Cardiac fibroblast (primary cell): ENCODE measurements at regions not wholly inside any gene's neighbourhood (a gene's known extent, or its start where the extent isn't known, plus 50 kb on each side); places are given as distances from the start of the nearest gene placed in this dataset.

Experiments
- DNase-seq, 2 donors: peaks; one replicate each; pipeline versions ENCODE4 v3.0.0 to v3.0.0-alpha.2; 2010; ENCODE audit warnings: low read depth in 2 of 2
- H3K4me3 ChIP-seq, 2 donors: replicated peaks in 1 of 2; 1 replicate in 1 of 2; 2 replicates in 1 of 2; pipeline ENCODE4 v1.5.1; 2011; ENCODE audit warnings: low read depth in 2 of 2, low read length in 2 of 2, mild to moderate bottlenecking in 2 of 2, moderate library complexity in 1 of 2
- CTCF ChIP-seq: IDR thresholded peaks from one replicate; pipeline ENCODE4 v1.5.1; 2011; ENCODE audit warnings: low read depth, mild to moderate bottlenecking, low read length, inconsistent platforms

GRCh38 chr14:104296388-104297312, 158.3 kb downstream of the KIF26A start:
- DNase-seq, result peak in 1 of 2 donors; percentile 13
- TF ChIP-seq CTCF, result no peak
- H3K4me3 ChIP-seq, result no peak overlapping the region

- DNase-seq, result no peak
- no peak overlapping the region for H3K4me3 ChIP-seq
- TF ChIP-seq CTCF, result no peak
Observed at GRCh38 chr14:104297313-104297704, 158.9 kb downstream of the KIF26A start.

GRCh38 chr14:104297721-104298401, 159.5 kb downstream of the KIF26A start:
- no peak overlapping the region for H3K4me3 ChIP-seq
- DNase-seq, result no peak
- TF ChIP-seq CTCF, result no peak

- no peak for DNase-seq
- H3K4me3 ChIP-seq, result no peak overlapping the region
- no peak for TF ChIP-seq CTCF
Observed at GRCh38 chr14:104298458-104298857, 160.1 kb downstream of the KIF26A start.

GRCh38 chr14:104299993-104300761, 161.8 kb downstream of the KIF26A start:
- no peak overlapping the region for H3K4me3 ChIP-seq
- no peak for TF ChIP-seq CTCF
- no peak for DNase-seq

- no peak for DNase-seq
- no peak for TF ChIP-seq CTCF
- H3K4me3 ChIP-seq, result no peak overlapping the region
Observed at GRCh38 chr14:104301731-104302460, 163.5 kb downstream of the KIF26A start.
